GM04504 (cell line): ENCODE measurements at regions not wholly inside any gene's neighbourhood (a gene's known extent, or its start where the extent isn't known, plus 50 kb on each side); places are given as distances from the start of the nearest gene placed in this dataset.

Source experiments
- DNase-seq: peaks from one replicate; pipeline ENCODE4 v3.0.0-alpha.2; 2012; ENCODE audit warnings: low read depth

- no peak for DNase-seq
Measured at GRCh38 chr5:8644377-8644776, 775.4 kb downstream of the MTRR start.

GRCh38 chr5:8647111-8647510 is 778.2 kb downstream of the MTRR start:
- DNase-seq = no peak

GRCh38 chr5:8650186-8650585 is 781.2 kb downstream of the MTRR start:
- DNase-seq = no peak

- no peak for DNase-seq
Measured at GRCh38 chr5:8660133-8660893, 791.4 kb downstream of the MTRR start.

GRCh38 chr5:8663374-8663773 is 794.4 kb downstream of the MTRR start:
- DNase-seq = no peak

DNA sequence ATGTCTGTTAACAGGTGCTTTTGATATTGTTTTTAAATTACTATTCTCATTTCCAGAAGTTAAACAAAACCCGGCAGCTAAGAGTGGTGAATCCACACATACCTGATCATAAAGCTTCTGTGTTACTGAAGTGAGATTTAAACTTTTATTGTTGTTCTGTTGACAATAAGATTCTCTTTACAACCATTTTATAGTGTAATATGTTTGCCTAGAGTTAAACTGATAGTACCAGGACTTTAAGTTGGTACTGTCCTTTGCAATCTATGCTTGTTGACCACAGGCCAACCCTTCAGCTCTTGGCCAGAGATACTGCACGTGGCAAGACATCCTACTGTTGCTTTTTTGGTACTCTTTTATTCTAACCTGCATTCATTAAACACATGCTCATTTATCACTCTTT is 806.2 kb downstream of the MTRR start:
- DNase-seq = no peak

- DNase-seq = no peak
Measured at GRCh38 chr5:8676695-8677094, 807.7 kb downstream of the MTRR start.

DNA sequence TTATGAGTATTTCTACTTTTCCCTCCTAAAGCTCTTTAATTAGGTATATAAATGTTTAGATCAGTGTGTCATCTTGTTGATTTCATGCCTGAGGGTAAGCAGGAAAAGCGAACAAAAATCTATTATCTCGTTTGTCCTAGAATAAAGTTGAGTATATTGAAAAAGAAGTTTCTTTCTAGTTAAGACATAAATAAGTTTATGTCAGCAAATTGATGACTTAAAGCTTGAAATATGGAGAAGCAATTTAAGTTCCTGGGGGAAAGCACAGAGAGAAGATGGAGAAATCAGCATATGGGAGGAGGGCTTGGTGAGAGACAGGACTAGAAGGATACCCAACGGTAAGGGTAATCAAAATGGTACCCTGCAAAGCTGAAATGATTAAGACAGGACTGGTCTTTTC is 813.4 kb downstream of the MTRR start:
- no peak for DNase-seq

DNA sequence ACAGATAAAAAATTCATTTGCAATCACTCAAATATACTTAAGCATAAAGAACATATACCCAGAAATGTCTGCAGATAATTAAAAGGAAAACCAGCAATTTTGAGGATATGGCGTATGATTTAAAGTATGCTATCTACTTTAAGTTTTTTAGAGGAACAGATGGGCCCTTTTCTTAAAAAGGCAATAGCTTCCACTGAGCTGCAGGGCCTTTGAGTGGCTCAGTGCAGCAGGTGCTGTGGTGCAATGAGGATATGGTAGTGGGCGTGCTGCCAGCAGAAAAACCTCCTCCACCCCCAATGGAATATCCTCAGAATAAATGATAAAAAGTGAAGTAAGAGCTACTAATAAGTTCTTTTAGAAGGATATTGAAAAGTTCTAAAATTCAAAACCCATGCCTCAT is 814.5 kb downstream of the MTRR start:
- no peak for DNase-seq

DNA sequence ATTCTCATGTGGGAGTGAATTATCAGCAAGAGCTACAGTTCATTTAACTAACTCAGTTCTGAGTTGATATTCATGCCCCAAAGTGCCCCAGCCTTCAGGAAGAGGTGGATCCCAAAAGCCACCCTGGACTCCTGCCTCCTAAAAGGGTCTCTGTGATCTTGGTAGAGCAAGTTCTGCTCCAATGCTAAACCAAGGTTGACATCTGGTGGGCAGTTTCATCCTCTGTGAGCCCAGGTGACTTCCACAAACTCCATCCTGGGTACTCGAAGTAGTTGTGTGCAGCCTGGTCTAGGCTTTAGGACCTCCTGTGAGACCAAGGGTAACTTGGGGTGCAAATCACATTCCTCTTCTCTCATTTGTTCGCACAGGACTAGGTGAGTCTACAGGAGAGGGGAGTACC is 816.8 kb downstream of the MTRR start:
- DNase-seq = no peak

DNA sequence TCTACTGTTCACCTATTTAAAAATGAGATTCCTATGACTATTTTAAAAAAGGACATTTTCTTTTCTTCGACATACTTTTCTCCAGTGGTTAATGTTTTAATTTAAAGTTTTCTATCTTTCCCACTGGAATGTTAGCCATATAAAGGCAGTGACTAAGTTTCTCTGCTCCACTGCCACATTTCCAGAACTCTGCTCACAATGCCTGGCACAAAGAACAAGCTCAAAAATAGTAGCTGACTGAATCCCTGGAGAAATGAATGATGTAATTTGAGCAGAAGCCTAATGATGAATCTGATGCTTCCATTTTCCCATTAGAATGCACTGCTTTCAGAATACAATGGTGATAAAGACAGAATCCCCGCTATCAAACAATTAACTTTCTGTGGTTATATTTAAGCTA is 817.8 kb downstream of the MTRR start:
- peak; percentile 7 for DNase-seq

- DNase-seq = no peak
Measured at GRCh38 chr5:8689773-8690172, 820.8 kb downstream of the MTRR start.

GRCh38 chr5:8691221-8691620 is 822.3 kb downstream of the MTRR start:
- DNase-seq = no peak

DNA sequence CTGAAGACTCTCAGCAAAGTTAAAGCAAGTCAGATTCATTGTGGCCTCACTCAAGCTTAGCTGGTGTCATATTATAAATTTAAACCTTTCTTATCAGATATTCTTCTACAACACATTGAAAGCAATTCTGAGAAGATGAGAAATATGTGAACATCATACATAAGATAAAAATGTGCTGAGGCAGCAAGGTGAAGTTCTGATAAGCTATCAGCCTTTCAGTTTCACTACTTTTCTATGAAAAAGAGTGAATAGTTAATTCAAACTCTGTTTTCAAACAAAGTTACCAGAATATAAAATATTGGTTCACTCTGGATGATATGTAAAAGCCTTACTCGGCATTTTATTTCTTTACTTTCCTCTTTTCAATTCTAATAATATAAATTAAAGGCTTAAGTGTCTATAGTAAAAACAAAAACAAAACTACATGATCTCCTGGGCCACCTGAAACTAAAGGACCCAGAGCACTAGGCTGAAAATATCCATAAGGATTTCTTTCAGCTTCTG is 824.4 kb downstream of the MTRR start:
- no peak for DNase-seq

- DNase-seq = no peak
Measured at GRCh38 chr5:8694545-8694944, 825.6 kb downstream of the MTRR start.

DNA sequence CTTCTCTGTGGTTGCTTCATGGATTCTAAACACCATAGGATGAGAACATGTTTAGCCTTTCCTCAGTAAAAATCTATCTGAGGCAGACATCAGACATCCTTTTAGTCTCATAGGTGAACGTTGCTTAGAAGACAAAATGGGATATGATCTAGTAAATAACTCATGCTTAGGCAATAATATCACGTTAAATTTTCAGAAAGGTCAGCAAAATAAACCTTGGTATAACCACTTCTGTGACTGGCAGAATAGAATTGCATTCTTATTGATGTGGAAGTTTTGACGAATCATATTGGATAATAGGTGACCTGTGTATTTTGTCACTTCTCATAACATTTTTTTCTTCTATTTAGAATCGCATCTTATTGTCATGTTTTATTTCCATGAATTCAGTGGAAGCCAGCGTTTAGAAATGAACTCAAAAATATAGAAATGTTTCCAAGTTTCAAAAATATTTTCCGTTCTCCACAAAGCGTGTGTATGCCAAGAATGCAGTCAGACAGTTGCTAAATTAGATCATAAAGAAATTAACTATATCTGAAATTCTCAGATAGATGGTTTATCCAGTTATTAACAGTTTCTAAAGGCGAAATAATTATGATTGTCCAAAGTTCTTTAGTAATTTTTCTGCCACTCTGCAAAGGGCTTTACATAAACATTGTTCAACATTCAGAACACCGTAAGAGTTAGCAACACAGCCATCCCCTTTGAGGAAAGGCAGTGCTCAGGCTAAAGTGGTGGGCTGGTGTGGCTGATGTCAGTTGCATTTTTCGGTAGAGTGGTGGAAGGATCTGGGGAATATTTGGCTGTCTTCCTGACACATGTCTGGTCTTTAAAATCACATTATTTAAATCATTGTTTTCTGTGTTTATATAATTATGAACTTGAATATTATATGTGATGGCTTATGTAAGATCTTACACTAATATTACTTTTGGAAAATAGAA is 827.2 kb downstream of the MTRR start:
- DNase-seq = no peak

GRCh38 chr5:8700222-8700621 is 831.3 kb downstream of the MTRR start:
- no peak for DNase-seq

DNA sequence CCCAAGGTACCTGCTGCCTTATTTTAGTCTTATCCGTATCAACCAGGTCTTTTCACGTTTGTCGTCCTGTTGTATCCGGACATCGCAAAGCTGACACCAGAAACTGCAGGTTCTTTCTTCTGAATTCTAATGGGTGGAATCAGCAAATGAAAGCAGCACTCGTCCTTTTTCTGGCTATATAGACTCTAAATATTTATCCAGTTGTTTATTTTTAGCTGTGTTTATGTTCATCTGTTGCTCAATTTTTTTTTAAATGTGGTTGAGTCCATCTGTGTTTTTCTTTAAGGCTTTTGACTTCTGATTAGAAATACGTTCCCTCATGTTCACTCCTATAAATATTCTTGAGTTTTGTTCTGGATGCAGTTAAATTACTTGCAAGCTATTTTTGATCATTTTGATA is 831.7 kb downstream of the MTRR start:
- no peak for DNase-seq

DNA sequence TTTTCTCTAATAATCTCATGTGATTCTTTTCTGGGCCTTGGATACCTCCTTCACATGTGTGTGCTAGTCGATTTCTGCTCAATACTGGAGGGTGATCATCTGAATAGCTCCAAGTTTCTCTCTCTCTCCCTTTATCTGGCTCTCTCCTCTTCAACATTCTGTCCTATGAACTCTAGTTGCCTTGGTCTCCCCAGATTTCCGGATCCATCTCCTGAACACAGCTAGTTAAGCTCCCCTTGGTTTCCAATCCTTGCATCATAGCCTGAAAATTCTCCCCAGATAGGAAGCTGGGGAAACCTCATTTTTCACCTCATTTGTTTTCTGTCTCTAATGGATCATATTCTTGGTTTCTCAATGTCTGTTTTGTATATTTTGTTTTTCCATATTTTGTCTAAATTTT is 832.3 kb downstream of the MTRR start:
- DNase-seq = no peak

GRCh38 chr5:8710426-8710930 is 835.4 kb downstream of the SEMA5A start:
- DNase-seq = no peak

DNA sequence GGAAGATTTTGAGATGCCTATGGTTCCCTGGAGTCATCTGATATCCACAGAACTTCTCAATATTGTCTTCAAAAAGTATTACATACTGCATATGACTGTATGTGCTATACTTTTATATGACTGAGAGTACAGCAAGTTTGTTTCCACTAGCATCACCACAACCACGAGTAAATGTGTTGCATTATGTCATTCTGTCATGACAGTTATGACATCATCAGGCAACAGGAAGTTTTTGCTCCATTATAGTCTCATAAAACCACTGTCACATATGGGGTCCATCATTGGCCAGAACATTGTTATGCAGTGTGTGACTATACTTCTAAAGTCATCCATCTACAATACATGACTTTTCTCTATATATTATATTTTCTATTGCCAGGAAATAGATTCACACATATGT is 831.7 kb downstream of the SEMA5A start:
- no peak for DNase-seq

DNA sequence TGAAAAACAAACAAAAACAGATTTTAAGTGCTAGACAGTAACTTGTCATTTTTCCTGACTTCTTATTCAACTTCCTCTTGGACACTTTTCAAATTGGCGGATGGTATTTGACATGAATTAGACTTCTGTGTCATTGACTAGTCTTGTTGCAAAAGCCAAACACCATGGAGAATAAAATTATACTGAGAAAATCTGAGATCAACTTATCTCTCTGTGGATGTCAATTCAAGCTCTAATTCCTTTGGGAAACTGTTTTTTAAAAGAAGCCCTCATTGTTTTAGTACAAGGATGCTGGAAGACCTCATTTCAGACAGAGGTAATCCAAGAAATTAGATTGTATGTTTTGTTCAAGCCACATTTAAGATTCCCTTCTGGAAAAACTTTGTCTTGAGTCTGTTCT is 831.0 kb downstream of the SEMA5A start:
- DNase-seq = no peak

- no peak for DNase-seq
Measured at GRCh38 chr5:8719796-8720195, 826.1 kb downstream of the SEMA5A start.
